ENCODE measurements at regions not wholly inside any gene's neighbourhood (a gene's known extent, or its start where the extent isn't known, plus 50 kb on each side); places are given as distances from the start of the nearest gene placed in this dataset.

GRCh38 chr2:10517351-10518043 is 69.4 kb upstream of the ODC1 start:
- no peak overlapping the region for H4K5ac ChIP-seq (ENCODE audit: insufficient read length, low read depth, low read length)
- H2BK5ac ChIP-seq (ENCODE audit: insufficient read length, low read length), result no peak overlapping the region
- no peak for TF ChIP-seq CTCF (conservative IDR thresholded peaks at IDR 0.05)
- H3K56ac ChIP-seq (ENCODE audit: insufficient read length, low read depth, low read length), result no peak overlapping the region
- H3K27ac ChIP-seq (ENCODE audit: insufficient read length, low read depth, low read length), result no peak overlapping the region
- no peak for DNase-seq
- no CpG with 5 or more reads among the region's 9 CpGs for WGBS (ENCODE audit: extremely low coverage, insufficient read length, low lambda C conversion rate)
- H3K9me3 ChIP-seq (ENCODE audit: control insufficient read depth, low read depth, low read length), result peaks cover 6% of the 10 kb centered on the region
- no peak overlapping the region for H3T11ph ChIP-seq (ENCODE audit: low read length)
- no peak overlapping the region for H2BK120ac ChIP-seq (ENCODE audit: low read depth, low read length, poor library complexity, severe bottlenecking)
- no peak overlapping the region for H2BK15ac ChIP-seq (ENCODE audit: low read depth, low read length)
- no peak overlapping the region for H4K8ac ChIP-seq (replicated peaks; ENCODE audit: insufficient read length, low read depth, low read length)
- no peak overlapping the region for H3K4me2 ChIP-seq (ENCODE audit: insufficient read depth, insufficient read length, low read length)
- no peak overlapping the region for H3K23ac ChIP-seq (ENCODE audit: insufficient read length, low read depth, low read length)
- H2AK5ac ChIP-seq (ENCODE audit: insufficient read length, low read length), result no peak overlapping the region
- H3K9ac ChIP-seq (ENCODE audit: extremely low read depth, insufficient read length, low read length), result no peak overlapping the region
- H2BK12ac ChIP-seq (ENCODE audit: insufficient read length, low read depth, low read length), result no peak overlapping the region
- H3K4me1 ChIP-seq (ENCODE audit: insufficient read depth, low read length), result no peaks in the 10 kb centered on the region
- no peak overlapping the region for H3K18ac ChIP-seq (ENCODE audit: insufficient read length, low read depth, low read length)
- peaks cover 2 to 18% (median 16%) of the 10 kb centered on the region in 3 experiments for H3K36me3 Mint-ChIP-seq (ENCODE audit: insufficient read depth in 1 of 3, low read depth in 3 of 3)
- H3K9me3 Mint-ChIP-seq, result peaks cover 24 to 28% of the 10 kb centered on the region in 2 experiments
- no peaks in the 10 kb centered on the region; the same call in 1 of the 2 replicates for H3K27me3 Mint-ChIP-seq (ENCODE audit: low read depth)
- H2AFZ ChIP-seq (ENCODE audit: low read length), result no peak overlapping the region
- H3K23me2 ChIP-seq (ENCODE audit: insufficient read length, low read depth, low read length, poor library complexity, severe bottlenecking), result no peaks in the 10 kb centered on the region
- H3K4ac ChIP-seq (ENCODE audit: low read depth, low read length), result no peak overlapping the region
- H3K27ac Mint-ChIP-seq, result no peak overlapping the region
- H4K91ac ChIP-seq (ENCODE audit: insufficient read length, low read depth, low read length), result no peak overlapping the region
- H3K79me1 ChIP-seq (ENCODE audit: insufficient read depth, low read depth, low read length, poor library complexity, severe bottlenecking), result no peaks in the 10 kb centered on the region
- H3K4me1 Mint-ChIP-seq, result peaks cover 12 to 17% of the 10 kb centered on the region in 2 experiments
- no peak overlapping the region for H3K14ac ChIP-seq (ENCODE audit: insufficient read depth, low read length)
- H3K27me3 ChIP-seq (ENCODE audit: insufficient read depth, low read length), result no peaks in the 10 kb centered on the region
- no peak overlapping the region for H3K4me3 Mint-ChIP-seq
- no peaks in the 10 kb centered on the region for H3K79me2 ChIP-seq (ENCODE audit: insufficient read depth, low read length)
- H2BK20ac ChIP-seq (ENCODE audit: low read depth, low read length, poor library complexity, severe bottlenecking), result no peak overlapping the region
- no peaks in the 10 kb centered on the region for H4K20me1 ChIP-seq (ENCODE audit: control insufficient read depth, insufficient read depth, insufficient read length)
